HL-60 (cell line): ENCODE measurements at regions not wholly inside any gene's neighbourhood (a gene's known extent, or its start where the extent isn't known, plus 50 kb on each side); places are given as distances from the start of the nearest gene placed in this dataset.

Source experiments
- DNase-seq, 2 experiments: peaks; one replicate each; pipeline ENCODE4 v3.0.0-alpha.2; 2010 to 2020; ENCODE audit warnings: low read depth in 1 of 2, low spot score in 1 of 2
- H3K27ac ChIP-seq: fragments of 250-450 bp; sonication (Bioruptor Pico); replicated peaks from 2 replicates; pipeline ENCODE4 v1.5.1; 2020; ENCODE audit warnings: mild to moderate bottlenecking, moderate library complexity
- H3K27me3 ChIP-seq: fragments of 250-450 bp; sonication (Bioruptor Pico); 2 replicates; pipeline ENCODE4 v1.5.1; 2021; ENCODE audit warnings: mild to moderate bottlenecking, moderate library complexity; ENCODE audit not compliant: insufficient read depth, poor library complexity, severe bottlenecking
- H3K4me3 ChIP-seq: replicated peaks from 2 replicates; pipeline ENCODE4 v1.5.1; 2011; ENCODE audit warnings: mild to moderate bottlenecking, control low read depth, low read length; ENCODE audit not compliant: insufficient read depth
- GABPA ChIP-seq: IDR thresholded peaks from 2 replicates; pipeline ENCODE4 v1.6.1; 2012; ENCODE audit warnings: low read depth
- POLR2AphosphoS5 ChIP-seq: IDR thresholded peaks from 2 replicates; pipeline ENCODE4 v1.6.1; 2012; ENCODE audit warnings: low read depth
- SPI1 ChIP-seq: IDR thresholded peaks from 2 replicates; pipeline ENCODE4 v1.6.1; 2012; ENCODE audit warnings: low read depth, mild to moderate bottlenecking, borderline replicate concordance
- TF ChIP-seq, protein P1 (sequence below): IDR thresholded peaks from one replicate; pipeline ENCODE4 v1.5.1; 2011; ENCODE audit warnings: low read length, control low read depth, inconsistent platforms; ENCODE audit not compliant: insufficient read depth
- TF ChIP-seq, protein P2 (sequence below): IDR thresholded peaks from 2 replicates; pipeline ENCODE4 v1.6.1; 2012; ENCODE audit warnings: low read depth; ENCODE audit not compliant: insufficient replicate concordance

GRCh38 chr11:129248618-129249017, 56.5 kb upstream of the ARHGAP32 start:
- TF ChIP-seq, protein P1, sequence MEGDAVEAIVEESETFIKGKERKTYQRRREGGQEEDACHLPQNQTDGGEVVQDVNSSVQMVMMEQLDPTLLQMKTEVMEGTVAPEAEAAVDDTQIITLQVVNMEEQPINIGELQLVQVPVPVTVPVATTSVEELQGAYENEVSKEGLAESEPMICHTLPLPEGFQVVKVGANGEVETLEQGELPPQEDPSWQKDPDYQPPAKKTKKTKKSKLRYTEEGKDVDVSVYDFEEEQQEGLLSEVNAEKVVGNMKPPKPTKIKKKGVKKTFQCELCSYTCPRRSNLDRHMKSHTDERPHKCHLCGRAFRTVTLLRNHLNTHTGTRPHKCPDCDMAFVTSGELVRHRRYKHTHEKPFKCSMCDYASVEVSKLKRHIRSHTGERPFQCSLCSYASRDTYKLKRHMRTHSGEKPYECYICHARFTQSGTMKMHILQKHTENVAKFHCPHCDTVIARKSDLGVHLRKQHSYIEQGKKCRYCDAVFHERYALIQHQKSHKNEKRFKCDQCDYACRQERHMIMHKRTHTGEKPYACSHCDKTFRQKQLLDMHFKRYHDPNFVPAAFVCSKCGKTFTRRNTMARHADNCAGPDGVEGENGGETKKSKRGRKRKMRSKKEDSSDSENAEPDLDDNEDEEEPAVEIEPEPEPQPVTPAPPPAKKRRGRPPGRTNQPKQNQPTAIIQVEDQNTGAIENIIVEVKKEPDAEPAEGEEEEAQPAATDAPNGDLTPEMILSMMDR = no peak
- TF ChIP-seq, protein P2, sequence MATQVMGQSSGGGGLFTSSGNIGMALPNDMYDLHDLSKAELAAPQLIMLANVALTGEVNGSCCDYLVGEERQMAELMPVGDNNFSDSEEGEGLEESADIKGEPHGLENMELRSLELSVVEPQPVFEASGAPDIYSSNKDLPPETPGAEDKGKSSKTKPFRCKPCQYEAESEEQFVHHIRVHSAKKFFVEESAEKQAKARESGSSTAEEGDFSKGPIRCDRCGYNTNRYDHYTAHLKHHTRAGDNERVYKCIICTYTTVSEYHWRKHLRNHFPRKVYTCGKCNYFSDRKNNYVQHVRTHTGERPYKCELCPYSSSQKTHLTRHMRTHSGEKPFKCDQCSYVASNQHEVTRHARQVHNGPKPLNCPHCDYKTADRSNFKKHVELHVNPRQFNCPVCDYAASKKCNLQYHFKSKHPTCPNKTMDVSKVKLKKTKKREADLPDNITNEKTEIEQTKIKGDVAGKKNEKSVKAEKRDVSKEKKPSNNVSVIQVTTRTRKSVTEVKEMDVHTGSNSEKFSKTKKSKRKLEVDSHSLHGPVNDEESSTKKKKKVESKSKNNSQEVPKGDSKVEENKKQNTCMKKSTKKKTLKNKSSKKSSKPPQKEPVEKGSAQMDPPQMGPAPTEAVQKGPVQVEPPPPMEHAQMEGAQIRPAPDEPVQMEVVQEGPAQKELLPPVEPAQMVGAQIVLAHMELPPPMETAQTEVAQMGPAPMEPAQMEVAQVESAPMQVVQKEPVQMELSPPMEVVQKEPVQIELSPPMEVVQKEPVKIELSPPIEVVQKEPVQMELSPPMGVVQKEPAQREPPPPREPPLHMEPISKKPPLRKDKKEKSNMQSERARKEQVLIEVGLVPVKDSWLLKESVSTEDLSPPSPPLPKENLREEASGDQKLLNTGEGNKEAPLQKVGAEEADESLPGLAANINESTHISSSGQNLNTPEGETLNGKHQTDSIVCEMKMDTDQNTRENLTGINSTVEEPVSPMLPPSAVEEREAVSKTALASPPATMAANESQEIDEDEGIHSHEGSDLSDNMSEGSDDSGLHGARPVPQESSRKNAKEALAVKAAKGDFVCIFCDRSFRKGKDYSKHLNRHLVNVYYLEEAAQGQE = no peak
- no peak for TF ChIP-seq GABPA
- no peak for TF ChIP-seq SPI1
- TF ChIP-seq POLR2AphosphoS5 = no peak
- no peak for DNase-seq
- Histone ChIP-seq H3K27me3 (no peaks in the 10 kb centered on the region), H3K27ac (no peak overlapping the region), H3K4me3 (no peak overlapping the region)

DNA sequence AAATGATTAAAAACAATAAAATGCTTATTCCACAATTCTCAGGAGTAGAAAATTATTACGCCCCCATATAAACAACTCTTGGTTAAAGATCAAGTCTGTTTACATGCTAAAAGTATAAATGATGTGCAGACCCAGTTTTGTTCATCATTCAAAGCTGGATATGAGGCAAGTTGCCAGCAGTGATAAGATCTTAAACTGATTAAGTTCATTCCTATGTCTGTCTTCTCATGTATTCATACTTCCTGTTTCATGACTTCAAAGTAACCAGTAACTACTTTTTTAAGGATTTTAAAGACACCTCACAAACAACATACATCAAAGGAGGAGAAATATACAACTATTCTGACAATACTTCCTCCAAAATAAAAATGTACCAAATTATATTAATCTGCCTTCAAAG, 55.0 kb upstream of the ARHGAP32 start:
- Histone ChIP-seq H3K27me3 (no peaks in the 10 kb centered on the region), H3K27ac (no peak overlapping the region), H3K4me3 (no peak overlapping the region)
- TF ChIP-seq POLR2AphosphoS5 (no peak), SPI1 (no peak), GABPA (no peak)
- TF ChIP-seq, protein P2 = no peak
- TF ChIP-seq, protein P1 = no peak
- DNase-seq = no peak

GRCh38 chr11:129242855-129243254, 50.7 kb upstream of the ARHGAP32 start:
- Histone ChIP-seq H3K27me3 (no peaks in the 10 kb centered on the region), H3K4me3 (no peak overlapping the region), H3K27ac (no peak overlapping the region)
- no peak for DNase-seq
- TF ChIP-seq, protein P1 = no peak
- TF ChIP-seq GABPA = no peak
- no peak for TF ChIP-seq POLR2AphosphoS5
- TF ChIP-seq, protein P2 = no peak
- TF ChIP-seq SPI1 = no peak
